Astrocyte (in vitro differentiated cells and primary cell): ENCODE measurements at regions not wholly inside any gene's neighbourhood (a gene's known extent, or its start where the extent isn't known, plus 50 kb on each side); places are given as distances from the start of the nearest gene placed in this dataset.

Experiments
- DNase-seq: peaks from one replicate; pipeline ENCODE4 v3.0.0-alpha.2; 2010; ENCODE audit warnings: low read depth
- FAIRE-seq: peaks from 2 replicates; lab custom pipeline; 2011; peaks lifted over from hg19 to GRCh38; lab: Jason Lieb, UNC
- H2AFZ ChIP-seq: 2 replicates; pipeline ENCODE4 v1.6.0; 2012; ENCODE audit warnings: low read depth, low read length, inconsistent platforms
- H3K27ac ChIP-seq: 2 replicates; pipeline ENCODE4 v1.5.1; 2011; ENCODE audit warnings: low read depth, low read length, inconsistent platforms
- H3K27me3 ChIP-seq: 2 replicates; pipeline ENCODE4 v1.6.0; 2011; ENCODE audit warnings: low read length, inconsistent platforms; ENCODE audit not compliant: insufficient read depth
- H3K36me3 ChIP-seq: 2 replicates; pipeline ENCODE4 v1.5.1; 2011; ENCODE audit warnings: low read length, inconsistent platforms; ENCODE audit not compliant: insufficient read depth
- H3K4me1 ChIP-seq: 2 replicates; pipeline ENCODE4 v1.5.1; 2011; ENCODE audit warnings: low read length, inconsistent platforms; ENCODE audit not compliant: insufficient read depth
- H3K4me2 ChIP-seq: 2 replicates; pipeline ENCODE4 v1.6.0; 2012; ENCODE audit warnings: low read length, inconsistent platforms
- H3K4me3 ChIP-seq: 2 replicates; pipeline ENCODE4 v1.5.1; 2011; ENCODE audit warnings: low read depth, mild to moderate bottlenecking, low read length, inconsistent platforms; ENCODE audit not compliant: insufficient read depth
- H3K79me2 ChIP-seq: 2 replicates; pipeline ENCODE4 v1.6.0; 2012; ENCODE audit warnings: mild to moderate bottlenecking, low read length, inconsistent platforms; ENCODE audit not compliant: insufficient read depth
- H3K9ac ChIP-seq: 2 replicates; pipeline ENCODE4 v1.6.0; 2012; ENCODE audit warnings: mild to moderate bottlenecking, low read length, inconsistent platforms
- H3K9me3 ChIP-seq: 2 replicates; pipeline ENCODE4 v1.5.1; 2012; ENCODE audit warnings: low read depth, mild to moderate bottlenecking, low read length, inconsistent platforms; ENCODE audit not compliant: insufficient read depth
- H4K20me1 ChIP-seq: 2 replicates; pipeline ENCODE4 v1.6.0; 2012; ENCODE audit warnings: low read length, inconsistent platforms; ENCODE audit not compliant: insufficient read depth
- H3K27ac Mint-ChIP-seq: one replicate; pipeline ENCODE4 v1.8.0; 2021; ENCODE audit warnings: mild to moderate bottlenecking, mixed read lengths; ENCODE audit not compliant: unreplicated experiment
- H3K27me3 Mint-ChIP-seq: one replicate; pipeline ENCODE4 v1.8.0; 2021; ENCODE audit warnings: low read depth, mixed read lengths; ENCODE audit not compliant: unreplicated experiment
- H3K36me3 Mint-ChIP-seq: one replicate; pipeline ENCODE4 v1.8.0; 2021; ENCODE audit warnings: low read depth, mixed read lengths; ENCODE audit not compliant: unreplicated experiment
- H3K4me1 Mint-ChIP-seq: one replicate; pipeline ENCODE4 v1.8.0; 2021; ENCODE audit warnings: low read depth, mixed read lengths; ENCODE audit not compliant: unreplicated experiment
- H3K4me3 Mint-ChIP-seq: one replicate; pipeline ENCODE4 v1.8.0; 2021; ENCODE audit warnings: mild to moderate bottlenecking, moderate library complexity, mixed read lengths; ENCODE audit not compliant: unreplicated experiment
- H3K9me3 Mint-ChIP-seq: one replicate; pipeline ENCODE4 v1.8.0; 2021; ENCODE audit warnings: mild to moderate bottlenecking, mixed read lengths; ENCODE audit not compliant: unreplicated experiment
- EZH2 ChIP-seq: IDR thresholded peaks from 2 replicates; pipeline ENCODE4 v1.6.1; 2012; ENCODE audit warnings: mild to moderate bottlenecking, low read length, inconsistent platforms; ENCODE audit not compliant: insufficient read depth
- TF ChIP-seq, protein P1 (sequence below): IDR thresholded peaks from 2 replicates; pipeline ENCODE4 v1.5.1; 2011; ENCODE audit warnings: low read depth, mild to moderate bottlenecking, inconsistent platforms, low read length, moderate library complexity; ENCODE audit not compliant: insufficient read depth

- Mint-ChIP-seq H3K9me3 (no peaks in the 10 kb centered on the region), H3K36me3 (no peaks in the 10 kb centered on the region), H3K4me3 (no peak overlapping the region), H3K4me1 (no peaks in the 10 kb centered on the region), H3K27me3 (no peaks in the 10 kb centered on the region), H3K27ac (no peak overlapping the region)
- FAIRE-seq (no peak), DNase-seq (no peak)
- Histone ChIP-seq H3K9ac (no peak overlapping the region), H3K27me3 (no peaks in the 10 kb centered on the region), H2AFZ (no peak overlapping the region), H4K20me1 (no peaks in the 10 kb centered on the region), H3K27ac (no peak overlapping the region), H3K36me3 (no peaks in the 10 kb centered on the region), H3K9me3 (peaks cover 3% of the 10 kb centered on the region), H3K4me2 (no peak overlapping the region), H3K4me3 (no peak overlapping the region), H3K4me1 (no peaks in the 10 kb centered on the region), H3K79me2 (no peaks in the 10 kb centered on the region)
- TF ChIP-seq EZH2: no peak
- TF ChIP-seq, protein P1, sequence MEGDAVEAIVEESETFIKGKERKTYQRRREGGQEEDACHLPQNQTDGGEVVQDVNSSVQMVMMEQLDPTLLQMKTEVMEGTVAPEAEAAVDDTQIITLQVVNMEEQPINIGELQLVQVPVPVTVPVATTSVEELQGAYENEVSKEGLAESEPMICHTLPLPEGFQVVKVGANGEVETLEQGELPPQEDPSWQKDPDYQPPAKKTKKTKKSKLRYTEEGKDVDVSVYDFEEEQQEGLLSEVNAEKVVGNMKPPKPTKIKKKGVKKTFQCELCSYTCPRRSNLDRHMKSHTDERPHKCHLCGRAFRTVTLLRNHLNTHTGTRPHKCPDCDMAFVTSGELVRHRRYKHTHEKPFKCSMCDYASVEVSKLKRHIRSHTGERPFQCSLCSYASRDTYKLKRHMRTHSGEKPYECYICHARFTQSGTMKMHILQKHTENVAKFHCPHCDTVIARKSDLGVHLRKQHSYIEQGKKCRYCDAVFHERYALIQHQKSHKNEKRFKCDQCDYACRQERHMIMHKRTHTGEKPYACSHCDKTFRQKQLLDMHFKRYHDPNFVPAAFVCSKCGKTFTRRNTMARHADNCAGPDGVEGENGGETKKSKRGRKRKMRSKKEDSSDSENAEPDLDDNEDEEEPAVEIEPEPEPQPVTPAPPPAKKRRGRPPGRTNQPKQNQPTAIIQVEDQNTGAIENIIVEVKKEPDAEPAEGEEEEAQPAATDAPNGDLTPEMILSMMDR: no peak
Measured at GRCh38 chr11:25953006-25953405, 378.9 kb upstream of the ANO3 start.

DNA sequence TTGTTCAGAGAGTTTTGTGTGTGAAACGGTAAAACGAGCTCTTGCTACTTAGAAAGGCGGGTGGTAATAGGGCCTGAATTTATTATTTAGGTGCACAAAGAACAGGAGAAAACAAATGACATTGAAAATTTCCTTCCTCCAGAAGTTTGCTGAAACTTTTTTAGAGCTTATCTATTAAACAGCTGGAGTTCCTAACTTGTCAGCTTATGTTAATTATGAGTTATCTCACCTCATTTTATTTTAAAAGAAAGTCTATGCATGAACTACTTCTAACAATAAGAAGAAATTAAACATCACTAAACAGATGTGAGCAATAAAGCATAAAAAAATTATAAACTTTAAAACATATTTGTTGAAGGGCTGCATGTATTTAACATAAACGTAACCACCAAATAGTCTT lies 373.9 kb upstream of the ANO3 start:
- Mint-ChIP-seq H3K36me3 (no peaks in the 10 kb centered on the region), H3K4me1 (no peaks in the 10 kb centered on the region), H3K27me3 (no peaks in the 10 kb centered on the region), H3K27ac (no peak overlapping the region), H3K9me3 (no peaks in the 10 kb centered on the region), H3K4me3 (no peak overlapping the region)
- Histone ChIP-seq H2AFZ (no peak overlapping the region), H3K27ac (no peak overlapping the region), H3K27me3 (no peaks in the 10 kb centered on the region), H3K36me3 (no peaks in the 10 kb centered on the region), H3K4me3 (no peak overlapping the region), H3K79me2 (no peaks in the 10 kb centered on the region), H3K4me2 (no peak overlapping the region), H3K4me1 (no peaks in the 10 kb centered on the region), H4K20me1 (no peaks in the 10 kb centered on the region), H3K9ac (no peak overlapping the region), H3K9me3 (no peaks in the 10 kb centered on the region)
- no peak for TF ChIP-seq EZH2
- TF ChIP-seq, protein P1: no peak
- DNase-seq (no peak), FAIRE-seq (no peak)

- H3K9me3 ChIP-seq: no peaks in the 10 kb centered on the region
- Mint-ChIP-seq H3K9me3 (no peaks in the 10 kb centered on the region), H3K4me1 (no peaks in the 10 kb centered on the region), H3K27ac (no peak overlapping the region), H3K27me3 (no peaks in the 10 kb centered on the region), H3K36me3 (no peaks in the 10 kb centered on the region), H3K4me3 (no peak overlapping the region)
- DNase-seq: no peak
- no peaks in the 10 kb centered on the region for H3K79me2 ChIP-seq
- no peak overlapping the region for H3K27ac ChIP-seq
- no peak for FAIRE-seq
- H3K36me3 ChIP-seq: no peaks in the 10 kb centered on the region
- H3K4me3 ChIP-seq: no peak overlapping the region
- H2AFZ ChIP-seq: no peak overlapping the region
- H3K27me3 ChIP-seq: no peaks in the 10 kb centered on the region
- H4K20me1 ChIP-seq: no peaks in the 10 kb centered on the region
- no peak overlapping the region for H3K4me2 ChIP-seq
- no peaks in the 10 kb centered on the region for H3K4me1 ChIP-seq
- TF ChIP-seq, protein P1: no peak
- no peak for TF ChIP-seq EZH2
- no peak overlapping the region for H3K9ac ChIP-seq
Measured at GRCh38 chr11:25961539-25961938, 370.4 kb upstream of the ANO3 start.
